HAP-1 (cell line): ENCODE measurements at regions not wholly inside any gene's neighbourhood (a gene's known extent, or its start where the extent isn't known, plus 50 kb on each side); places are given as distances from the start of the nearest gene placed in this dataset.

ENCODE experiments used
- DNase-seq, 2 experiments: peaks; one replicate each; pipeline ENCODE4 v3.0.0-alpha.2; 2016 to 2020; ENCODE audit warnings: low spot score in 2 of 2
- H3K27me3 ChIP-seq: fragments of 250-450 bp; sonication (Bioruptor Pico); 2 replicates; pipeline ENCODE4 v1.5.1; 2020; ENCODE audit warnings: low read depth, mild to moderate bottlenecking, moderate library complexity
- H3K36me3 ChIP-seq: fragments of 250-450 bp; sonication (Bioruptor Pico); replicated peaks from 2 replicates; pipeline ENCODE4 v1.5.1; 2020; ENCODE audit warnings: mild to moderate bottlenecking
- H3K4me1 ChIP-seq: fragments of 250-450 bp; sonication (Bioruptor Pico); 2 replicates; pipeline ENCODE4 v1.5.1; 2020; ENCODE audit warnings: mild to moderate bottlenecking
- H3K4me3 ChIP-seq: fragments of 250-450 bp; sonication (Bioruptor Pico); 2 replicates; pipeline ENCODE4 v1.5.1; 2020; ENCODE audit warnings: mild to moderate bottlenecking, moderate library complexity
- H3K9me3 ChIP-seq: fragments of 250-450 bp; sonication (Bioruptor Pico); 2 replicates; pipeline ENCODE4 v1.5.1; 2020; ENCODE audit warnings: mild to moderate bottlenecking, moderate library complexity
- in situ Hi-C: fragments of 300-500 bp; cut with MboI; formaldehyde crosslinking; loops from 3 replicates; pipeline ENCODE4 v1.14.3; 2020; ENCODE audit warnings: low sequenced_read_pairs, inconsistent platforms, mixed read lengths

GRCh38 chr3:33919312-33920120, 121.1 kb downstream of the PDCD6IP start:
- peak; percentile 34 to 48 for DNase-seq
- in situ Hi-C loops, result no loop called here
- Histone ChIP-seq H3K36me3 (no peaks in the 10 kb centered on the region), H3K4me3 (no peak overlapping the region), H3K9me3 (no peaks in the 10 kb centered on the region), H3K4me1 (peaks cover 6% of the 10 kb centered on the region), H3K27me3 (no peaks in the 10 kb centered on the region)

GRCh38 chr3:33920511-33920910, 122.1 kb downstream of the PDCD6IP start:
- no peak for DNase-seq
- H3K27me3 ChIP-seq, result no peaks in the 10 kb centered on the region
- peaks cover 2% of the 10 kb centered on the region; the same call in 1 of the 2 replicates for H3K4me1 ChIP-seq
- in situ Hi-C loops, result no loop called here
- no peak overlapping the region for H3K4me3 ChIP-seq
- H3K36me3 ChIP-seq, result no peaks in the 10 kb centered on the region
- H3K9me3 ChIP-seq, result no peaks in the 10 kb centered on the region

- H3K4me3 ChIP-seq, result no peak overlapping the region
- H3K27me3 ChIP-seq, result peaks cover under 1% of the 10 kb centered on the region; the same call in 1 of the 2 replicates
- peaks cover 2% of the 10 kb centered on the region; the same call in 1 of the 2 replicates for H3K4me1 ChIP-seq
- DNase-seq, result no peak
- H3K36me3 ChIP-seq, result no peaks in the 10 kb centered on the region
- in situ Hi-C loops, result no loop called here
- H3K9me3 ChIP-seq, result no peaks in the 10 kb centered on the region
Measured at GRCh38 chr3:33921608-33922007, 123.2 kb downstream of the PDCD6IP start.

DNA sequence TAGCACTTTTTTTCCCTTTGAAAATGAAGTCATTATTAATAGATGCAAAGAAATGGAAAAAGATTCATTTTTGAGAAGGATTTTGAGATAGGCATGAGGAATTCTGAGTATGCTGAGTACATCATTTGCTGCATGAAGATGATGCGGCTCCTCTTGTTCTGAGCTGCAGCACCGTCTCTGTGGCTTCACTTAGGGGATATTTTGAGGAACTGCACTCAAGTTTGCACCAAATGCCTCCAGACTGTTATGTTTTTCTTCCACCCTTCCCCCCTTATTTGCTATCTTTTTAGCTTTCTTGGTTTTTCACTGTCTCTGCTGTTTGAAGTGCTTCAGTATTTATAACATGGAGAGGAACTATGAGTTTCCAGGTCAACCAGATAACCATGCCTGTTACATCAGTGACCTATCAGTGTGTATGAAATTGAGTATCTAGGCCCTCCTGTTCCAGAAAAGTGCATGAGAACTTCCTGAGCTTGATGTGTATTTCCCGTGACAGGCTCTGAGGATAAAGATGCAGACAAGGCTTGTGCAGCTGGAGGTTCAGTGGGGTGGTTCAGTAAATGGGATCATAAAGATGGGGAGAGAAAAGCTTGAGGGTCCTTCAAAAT, 128.7 kb downstream of the PDCD6IP start:
- H3K9me3 ChIP-seq, result no peaks in the 10 kb centered on the region
- peaks cover 8% of the 10 kb centered on the region; the same call in 1 of the 2 replicates for H3K27me3 ChIP-seq
- no peaks in the 10 kb centered on the region for H3K36me3 ChIP-seq
- no peaks in the 10 kb centered on the region for H3K4me1 ChIP-seq
- DNase-seq, result no peak
- in situ Hi-C loops, result no loop called here
- no peak overlapping the region for H3K4me3 ChIP-seq

- Histone ChIP-seq H3K4me1 (no peaks in the 10 kb centered on the region), H3K4me3 (no peak overlapping the region), H3K27me3 (peaks cover 8% of the 10 kb centered on the region; the same call in 1 of the 2 replicates), H3K9me3 (no peaks in the 10 kb centered on the region), H3K36me3 (no peaks in the 10 kb centered on the region)
- DNase-seq, result no peak
- in situ Hi-C loops, result no loop called here
Measured at GRCh38 chr3:33929813-33930212, 131.4 kb downstream of the PDCD6IP start.

GRCh38 chr3:33931512-33931911, 133.1 kb downstream of the PDCD6IP start:
- in situ Hi-C loops, result no loop called here
- Histone ChIP-seq H3K36me3 (no peaks in the 10 kb centered on the region), H3K9me3 (no peaks in the 10 kb centered on the region), H3K4me3 (no peak overlapping the region), H3K27me3 (peaks cover 8% of the 10 kb centered on the region; the same call in 1 of the 2 replicates), H3K4me1 (no peaks in the 10 kb centered on the region)
- DNase-seq, result no peak

- in situ Hi-C loops, result no loop called here
Measured at GRCh38 chr3:33932010-33932764, 133.8 kb downstream of the PDCD6IP start.

GRCh38 chr3:33936171-33936920, 137.9 kb downstream of the PDCD6IP start:
- H3K4me1 ChIP-seq, result no peaks in the 10 kb centered on the region
- H3K27me3 ChIP-seq, result peaks cover 2% of the 10 kb centered on the region; the same call in 1 of the 2 replicates
- no peaks in the 10 kb centered on the region for H3K9me3 ChIP-seq
- DNase-seq, result no peak
- no peaks in the 10 kb centered on the region for H3K36me3 ChIP-seq
- H3K4me3 ChIP-seq, result no peak overlapping the region
- in situ Hi-C loops, result no loop called here

More at GRCh38 chr3:33932010-33932764, 133.8 kb downstream of the PDCD6IP start:
- no peaks in the 10 kb centered on the region for H3K36me3 ChIP-seq
- no peak for DNase-seq
- H3K4me3 ChIP-seq, result no peak overlapping the region
- no peaks in the 10 kb centered on the region for H3K4me1 ChIP-seq
- H3K27me3 ChIP-seq, result peaks cover 3% of the 10 kb centered on the region; the same call in 1 of the 2 replicates
- H3K9me3 ChIP-seq, result no peaks in the 10 kb centered on the region

DNA sequence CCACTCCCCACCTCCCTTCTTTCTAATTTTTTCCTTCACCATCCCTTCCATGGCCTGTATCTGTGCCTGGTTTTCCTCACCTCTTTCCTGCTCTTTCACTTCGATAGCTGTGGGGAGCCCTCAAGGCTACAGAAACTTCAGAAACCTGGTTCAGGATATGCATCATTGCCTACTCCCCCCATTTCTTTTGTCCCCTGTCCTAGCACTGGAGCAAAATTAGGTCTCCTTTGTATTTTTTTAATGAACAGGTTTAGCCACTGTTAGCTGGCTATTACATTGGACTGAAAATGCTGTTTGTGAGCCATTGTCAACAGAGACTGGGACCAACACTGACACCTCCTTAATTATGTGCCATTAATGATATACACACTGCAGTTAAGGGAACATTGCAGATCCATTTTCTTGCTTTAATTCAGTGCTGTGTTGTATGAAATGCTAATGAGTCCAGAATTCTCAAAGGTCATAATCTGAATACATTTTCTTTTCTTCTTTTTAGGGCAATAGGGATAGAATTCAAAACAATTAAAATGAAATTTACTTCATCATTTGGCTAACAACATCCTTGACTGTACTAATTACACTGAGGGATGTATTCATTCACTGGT, 138.6 kb downstream of the PDCD6IP start:
- no peaks in the 10 kb centered on the region for H3K27me3 ChIP-seq
- in situ Hi-C loops, result no loop called here
- no peaks in the 10 kb centered on the region for H3K9me3 ChIP-seq
- no peak for DNase-seq
- no peaks in the 10 kb centered on the region for H3K4me1 ChIP-seq
- H3K36me3 ChIP-seq, result no peaks in the 10 kb centered on the region
- no peak overlapping the region for H3K4me3 ChIP-seq

DNA sequence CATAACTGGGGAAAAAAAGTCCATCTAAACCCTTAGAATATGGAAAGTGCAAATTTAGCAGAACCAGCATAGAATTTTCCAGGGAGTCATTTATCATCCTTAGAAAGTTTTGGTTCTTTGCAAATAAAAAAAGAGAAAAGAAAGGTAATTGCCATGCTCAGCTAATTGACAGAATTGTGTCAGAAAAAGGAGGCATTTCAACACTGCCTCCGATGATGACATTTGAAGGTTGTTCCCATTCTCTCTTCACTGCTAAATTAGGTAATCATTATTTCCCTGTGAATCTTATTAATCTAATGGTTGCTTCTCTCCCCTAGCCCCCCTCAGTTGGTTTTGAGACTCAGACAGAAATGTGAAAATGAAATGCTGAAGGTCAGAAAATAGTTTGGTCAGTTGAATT, 139.2 kb downstream of the PDCD6IP start:
- H3K4me1 ChIP-seq, result no peaks in the 10 kb centered on the region
- H3K36me3 ChIP-seq, result no peaks in the 10 kb centered on the region
- in situ Hi-C loops, result no loop called here
- DNase-seq, result no peak
- no peak overlapping the region for H3K4me3 ChIP-seq
- H3K27me3 ChIP-seq, result no peaks in the 10 kb centered on the region
- no peaks in the 10 kb centered on the region for H3K9me3 ChIP-seq

GRCh38 chr3:33940149-33940548, 141.7 kb downstream of the PDCD6IP start:
- Histone ChIP-seq H3K9me3 (no peaks in the 10 kb centered on the region), H3K27me3 (peaks cover 5% of the 10 kb centered on the region; the same call in 1 of the 2 replicates), H3K4me1 (no peaks in the 10 kb centered on the region), H3K36me3 (no peaks in the 10 kb centered on the region), H3K4me3 (no peak overlapping the region)
- in situ Hi-C loops, result no loop called here
- DNase-seq, result no peak

DNA sequence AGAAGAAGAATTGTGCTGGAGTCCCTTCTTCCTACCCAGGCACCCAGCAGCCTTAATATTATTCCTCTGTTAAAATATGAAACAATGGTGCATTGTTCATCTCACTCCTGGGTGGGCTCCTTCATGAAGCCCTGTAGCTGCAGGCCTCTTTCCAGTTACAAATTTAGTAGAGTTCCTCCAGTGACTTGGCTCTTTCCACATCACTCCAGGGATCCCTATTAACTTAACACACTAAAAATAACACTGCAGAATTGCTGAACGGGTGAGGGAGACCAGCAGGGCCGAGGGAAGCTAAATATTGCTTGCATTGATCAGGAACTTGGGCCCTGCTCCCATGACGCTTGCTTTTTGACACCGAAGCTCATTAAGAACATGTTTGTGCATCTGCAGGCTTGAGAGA, 142.3 kb downstream of the PDCD6IP start:
- no peak for DNase-seq
- in situ Hi-C loops, result no loop called here
- Histone ChIP-seq H3K9me3 (no peaks in the 10 kb centered on the region), H3K36me3 (no peaks in the 10 kb centered on the region), H3K4me3 (no peak overlapping the region), H3K4me1 (no peaks in the 10 kb centered on the region), H3K27me3 (peaks cover 5% of the 10 kb centered on the region; the same call in 1 of the 2 replicates)

GRCh38 chr3:33941804-33942203, 143.4 kb downstream of the PDCD6IP start:
- no peaks in the 10 kb centered on the region for H3K9me3 ChIP-seq
- no peaks in the 10 kb centered on the region for H3K4me1 ChIP-seq
- peaks cover 5% of the 10 kb centered on the region; the same call in 1 of the 2 replicates for H3K27me3 ChIP-seq
- no peak overlapping the region for H3K4me3 ChIP-seq
- H3K36me3 ChIP-seq, result no peaks in the 10 kb centered on the region
- DNase-seq, result no peak
- in situ Hi-C loops, result no loop called here
